ENCODE measurements at regions not wholly inside any gene's neighbourhood (a gene's known extent, or its start where the extent isn't known, plus 50 kb on each side); places are given as distances from the start of the nearest gene placed in this dataset.

GRCh38 chr2:31788273-31788672 is 207.5 kb upstream of the SRD5A2 start:
- TF ChIP-seq, protein P1, sequence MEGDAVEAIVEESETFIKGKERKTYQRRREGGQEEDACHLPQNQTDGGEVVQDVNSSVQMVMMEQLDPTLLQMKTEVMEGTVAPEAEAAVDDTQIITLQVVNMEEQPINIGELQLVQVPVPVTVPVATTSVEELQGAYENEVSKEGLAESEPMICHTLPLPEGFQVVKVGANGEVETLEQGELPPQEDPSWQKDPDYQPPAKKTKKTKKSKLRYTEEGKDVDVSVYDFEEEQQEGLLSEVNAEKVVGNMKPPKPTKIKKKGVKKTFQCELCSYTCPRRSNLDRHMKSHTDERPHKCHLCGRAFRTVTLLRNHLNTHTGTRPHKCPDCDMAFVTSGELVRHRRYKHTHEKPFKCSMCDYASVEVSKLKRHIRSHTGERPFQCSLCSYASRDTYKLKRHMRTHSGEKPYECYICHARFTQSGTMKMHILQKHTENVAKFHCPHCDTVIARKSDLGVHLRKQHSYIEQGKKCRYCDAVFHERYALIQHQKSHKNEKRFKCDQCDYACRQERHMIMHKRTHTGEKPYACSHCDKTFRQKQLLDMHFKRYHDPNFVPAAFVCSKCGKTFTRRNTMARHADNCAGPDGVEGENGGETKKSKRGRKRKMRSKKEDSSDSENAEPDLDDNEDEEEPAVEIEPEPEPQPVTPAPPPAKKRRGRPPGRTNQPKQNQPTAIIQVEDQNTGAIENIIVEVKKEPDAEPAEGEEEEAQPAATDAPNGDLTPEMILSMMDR (IDR thresholded peaks at IDR 0.05) = no peak
- TF ChIP-seq EZH2 (IDR thresholded peaks at IDR 0.05) = no peak
